GM12891 (cell line): ENCODE measurements at regions not wholly inside any gene's neighbourhood (a gene's known extent, or its start where the extent isn't known, plus 50 kb on each side); places are given as distances from the start of the nearest gene placed in this dataset.

Experiments used
- DNase-seq: peaks from one replicate; pipeline ENCODE4 v3.0.0; 2011; ENCODE audit warnings: low spot score; ENCODE audit not compliant: insufficient read length
- FAIRE-seq: peaks from 2 replicates; lab custom pipeline; 2011; peaks lifted over from hg19 to GRCh38; lab: Jason Lieb, UNC
- PAX5 ChIP-seq: IDR thresholded peaks from 2 replicates; pipeline ENCODE4 v1.6.1; 2011; ENCODE audit warnings: low read length, moderate library complexity, mild to moderate bottlenecking; ENCODE audit not compliant: insufficient read depth, severe bottlenecking
- POLR2A ChIP-seq: IDR thresholded peaks from 2 replicates; pipeline ENCODE4 v1.6.1; 2011; ENCODE audit warnings: low read depth, low read length, control low read depth
- POLR2AphosphoS5 ChIP-seq: IDR thresholded peaks from 2 replicates; pipeline ENCODE4 v1.6.1; 2011; ENCODE audit warnings: low read depth, low read length, control low read depth
- POU2F2 ChIP-seq: IDR thresholded peaks from 2 replicates; pipeline ENCODE4 v1.6.1; 2011; ENCODE audit warnings: low read depth, mild to moderate bottlenecking, control low read depth, low read length, moderate library complexity
- SPI1 ChIP-seq: IDR thresholded peaks from 2 replicates; pipeline ENCODE4 v1.6.1; 2011; ENCODE audit warnings: low read depth, low read length, control low read depth
- TAF1 ChIP-seq: IDR thresholded peaks from 2 replicates; pipeline ENCODE4 v1.6.1; 2011; ENCODE audit warnings: low read depth, low read length, control low read depth

DNA sequence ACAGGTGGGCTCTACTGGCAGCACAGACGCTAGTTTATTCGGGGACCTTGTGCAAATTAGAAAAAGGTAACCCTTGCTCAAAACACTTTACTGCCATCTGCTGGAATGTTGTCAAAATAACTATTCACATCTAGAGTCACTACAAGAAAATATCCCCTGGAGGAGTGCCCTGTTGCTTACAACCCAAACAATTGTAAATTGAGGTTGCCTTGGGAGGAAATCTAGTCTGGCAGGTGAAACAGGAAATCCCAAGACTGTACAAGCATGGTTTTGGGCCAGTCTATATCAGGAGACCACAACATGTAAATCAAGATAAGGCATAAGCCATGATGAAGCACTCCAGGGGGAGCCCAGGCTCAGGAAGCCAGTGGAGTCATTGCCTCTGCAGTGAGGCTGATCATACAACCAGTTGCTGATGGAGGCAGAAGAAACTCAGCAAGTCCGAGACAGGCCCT lies 136.8 kb upstream of the ACP3 start:
- FAIRE-seq (peak; percentile 90), DNase-seq (no peak)
- no peak for TF ChIP-seq POU2F2
- TF ChIP-seq POLR2AphosphoS5: no peak
- TF ChIP-seq TAF1: no peak
- no peak for TF ChIP-seq PAX5
- no peak for TF ChIP-seq POLR2A
- TF ChIP-seq SPI1: no peak

GRCh38 chr3:132183811-132184210 lies 133.4 kb upstream of the ACP3 start:
- FAIRE-seq (no peak), DNase-seq (no peak)
- TF ChIP-seq POU2F2: no peak
- TF ChIP-seq SPI1: no peak
- no peak for TF ChIP-seq POLR2A
- no peak for TF ChIP-seq POLR2AphosphoS5
- TF ChIP-seq PAX5: no peak
- no peak for TF ChIP-seq TAF1

DNA sequence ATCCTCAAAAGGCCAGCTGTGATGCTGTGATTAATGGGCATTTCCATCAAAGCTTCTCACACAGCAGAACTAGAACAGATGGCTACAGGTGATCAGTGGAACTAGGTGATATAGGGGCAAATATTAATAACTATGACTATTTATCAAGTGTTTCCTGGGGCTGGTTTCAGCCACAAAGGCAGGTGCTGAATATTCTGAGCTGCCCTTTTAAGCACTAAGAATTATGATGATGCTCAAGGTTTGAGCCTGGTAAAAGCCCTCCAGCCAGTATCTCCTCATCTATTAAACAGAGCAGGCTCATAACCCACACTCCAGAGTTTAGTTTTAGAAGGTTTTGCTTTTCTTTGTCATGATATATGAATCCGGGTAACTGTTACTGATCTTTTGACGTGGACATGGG lies 129.5 kb upstream of the ACP3 start:
- TF ChIP-seq TAF1 (no peak), PAX5 (no peak), POLR2AphosphoS5 (no peak), SPI1 (no peak), POU2F2 (no peak), POLR2A (no peak)
- no peak for FAIRE-seq

DNA sequence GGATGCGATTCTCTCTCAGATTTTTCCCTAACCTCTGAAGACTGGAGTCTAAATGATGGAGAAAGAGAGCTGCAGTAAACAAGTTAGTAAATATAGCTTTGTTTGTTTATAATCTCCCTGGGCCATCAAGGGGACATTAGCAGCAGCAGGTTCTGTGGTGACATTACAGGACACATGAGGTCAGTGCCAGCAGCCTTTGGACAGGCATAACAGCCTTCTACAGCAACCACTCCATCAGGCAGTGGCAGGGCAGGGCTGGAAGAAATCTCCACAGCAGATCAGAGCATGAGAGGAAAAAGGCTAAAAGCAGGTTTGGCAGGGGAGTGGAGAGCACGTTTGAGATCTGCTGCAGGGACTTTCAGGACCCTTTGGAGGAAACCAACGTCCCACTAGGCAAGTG lies 127.6 kb upstream of the ACP3 start:
- no peak for DNase-seq
- FAIRE-seq: no peak
- TF ChIP-seq POU2F2 (no peak), TAF1 (no peak), SPI1 (no peak), POLR2A (no peak), POLR2AphosphoS5 (no peak), PAX5 (no peak)

More for the DNA sequence above, 129.5 kb upstream of the ACP3 start:
- DNase-seq: no peak

GRCh38 chr3:132196113-132196512 lies 121.1 kb upstream of the ACP3 start:
- DNase-seq (no peak), FAIRE-seq (no peak)
- TF ChIP-seq PAX5: no peak
- TF ChIP-seq POLR2A: no peak
- no peak for TF ChIP-seq SPI1
- TF ChIP-seq POLR2AphosphoS5: no peak
- no peak for TF ChIP-seq POU2F2
- TF ChIP-seq TAF1: no peak

- FAIRE-seq (no peak), DNase-seq (no peak)
- TF ChIP-seq POLR2AphosphoS5: no peak
- no peak for TF ChIP-seq SPI1
- TF ChIP-seq POU2F2: no peak
- no peak for TF ChIP-seq PAX5
Observed at GRCh38 chr3:132198516-132198915, 118.7 kb upstream of the ACP3 start.

DNA sequence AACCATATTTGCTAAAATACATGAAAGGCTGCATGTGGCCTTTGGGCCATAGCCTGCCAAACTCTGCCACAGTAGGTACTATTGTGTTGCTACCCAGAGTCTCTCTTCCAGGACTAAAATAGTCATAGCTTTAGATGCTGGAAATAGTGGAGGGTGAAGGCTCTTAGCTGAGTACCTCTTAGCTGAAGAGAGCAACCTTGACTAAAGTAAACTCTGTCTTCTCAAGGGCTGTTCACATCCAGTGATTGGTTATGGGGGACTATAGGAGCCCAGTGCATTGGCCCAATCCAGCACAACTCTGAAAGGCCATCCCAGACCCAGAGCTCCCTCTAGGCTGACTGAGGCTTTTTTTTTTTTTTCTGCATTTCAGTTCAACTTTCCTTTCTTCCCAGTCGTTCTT lies 117.8 kb upstream of the ACP3 start:
- FAIRE-seq (no peak), DNase-seq (no peak)
- no peak for TF ChIP-seq TAF1
- no peak for TF ChIP-seq POLR2A
- TF ChIP-seq PAX5: no peak
- no peak for TF ChIP-seq POU2F2
- TF ChIP-seq POLR2AphosphoS5: no peak
- no peak for TF ChIP-seq SPI1

DNA sequence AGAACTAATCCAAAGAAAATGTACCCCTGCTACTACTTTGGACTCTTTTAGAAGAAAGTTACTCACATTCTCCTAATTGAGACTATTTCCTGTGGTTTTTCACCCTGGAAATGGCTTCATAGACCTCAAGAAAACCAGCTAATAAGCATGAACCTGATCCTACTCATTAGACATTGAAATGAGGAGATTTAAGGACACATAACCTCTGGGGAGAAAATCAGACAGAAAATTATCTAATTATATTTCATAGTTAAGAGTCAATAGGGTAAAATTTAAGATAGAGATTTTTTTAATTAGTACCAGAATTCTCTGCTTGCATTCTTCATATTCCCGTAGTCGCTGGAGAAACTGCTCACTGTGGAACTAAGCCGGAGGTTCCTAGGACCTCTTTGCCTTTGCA lies 114.6 kb upstream of the ACP3 start:
- no peak for TF ChIP-seq SPI1
- FAIRE-seq (no peak), DNase-seq (no peak)

DNA sequence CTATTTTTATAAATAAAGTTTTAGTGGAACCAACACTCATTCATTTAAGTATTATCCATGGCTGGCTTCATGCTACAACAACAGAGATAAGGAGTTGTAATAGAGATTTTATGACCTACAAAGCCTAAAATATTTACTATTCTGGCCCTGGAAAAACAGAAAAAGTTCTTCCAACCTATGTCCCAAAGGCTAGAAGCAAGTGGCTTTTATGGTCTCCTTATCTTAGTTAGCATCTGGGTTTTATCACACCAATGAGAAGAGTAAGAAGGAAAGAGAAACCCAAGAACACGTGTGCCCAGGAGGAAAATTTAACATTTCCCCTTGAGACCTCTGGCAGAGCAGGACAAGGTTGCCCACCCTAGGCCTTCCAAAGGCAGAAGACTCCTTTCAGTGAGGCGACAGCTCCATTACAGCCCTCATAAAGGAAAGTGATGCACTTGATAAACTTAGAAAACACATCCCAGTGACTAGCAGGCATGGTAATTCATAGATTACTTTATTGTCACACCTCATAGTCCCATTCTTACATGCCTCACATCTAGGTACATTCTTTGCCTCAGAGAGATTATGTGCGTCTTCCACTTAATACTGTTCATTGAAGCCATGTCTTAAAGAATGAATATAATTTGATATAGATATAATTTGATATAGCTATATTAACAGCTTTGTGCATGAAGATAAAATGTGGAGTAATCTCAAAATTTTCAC lies 113.2 kb upstream of the ACP3 start:
- FAIRE-seq (no peak), DNase-seq (no peak)
- TF ChIP-seq POU2F2: no peak

GRCh38 chr3:132205609-132206008 lies 111.6 kb upstream of the ACP3 start:
- DNase-seq: no peak
- FAIRE-seq: no peak
- TF ChIP-seq POLR2AphosphoS5 (no peak), SPI1 (no peak), POU2F2 (no peak), POLR2A (no peak), PAX5 (no peak), TAF1 (no peak)
